SU-DHL-6 (cell line): ENCODE measurements at regions not wholly inside any gene's neighbourhood (a gene's known extent, or its start where the extent isn't known, plus 50 kb on each side); places are given as distances from the start of the nearest gene placed in this dataset.

Source experiments
- CTCF ChIP-seq: fragments of 200-600 bp; sonication (generic); IDR thresholded peaks from one replicate; pipeline ENCODE4 v1.5.1; 2017; ENCODE audit warnings: antibody characterized with exemption, mild to moderate bottlenecking, low read length, moderate library complexity; ENCODE audit not compliant: insufficient read depth, poor library complexity, severe bottlenecking
- EZH2phosphoT487 ChIP-seq: fragments of 200-600 bp; sonication (generic), shearing (Covaris generic); conservative IDR thresholded peaks from 2 replicates; pipeline ENCODE4 v1.6.1; 2018; ENCODE audit warnings: mild to moderate bottlenecking, antibody characterized with exemption, low read length, moderate library complexity, mixed read lengths

- TF ChIP-seq CTCF: no peak
- no peak for TF ChIP-seq EZH2phosphoT487
These were observed 344.6 kb downstream of the SATB2 start for GRCh38 chr2:199113111-199113510.
